WI38 (cell line): ENCODE measurements at regions not wholly inside any gene's neighbourhood (a gene's known extent, or its start where the extent isn't known, plus 50 kb on each side); places are given as distances from the start of the nearest gene placed in this dataset.

Experiments
- H3K4me3 ChIP-seq: 2 replicates; pipeline ENCODE4 v1.5.1; 2011; ENCODE audit warnings: low read depth, mild to moderate bottlenecking, control low read depth, low read length
- CTCF ChIP-seq: IDR thresholded peaks from 2 replicates; pipeline ENCODE4 v1.5.1; 2012; ENCODE audit warnings: low read depth, mild to moderate bottlenecking, control low read depth, low read length

GRCh38 chr13:106651442-106651841 lies 83.5 kb upstream of the ARGLU1 start:
- H3K4me3 ChIP-seq: no peak overlapping the region
- TF ChIP-seq CTCF: no peak

- no peak for TF ChIP-seq CTCF
- no peak overlapping the region for H3K4me3 ChIP-seq
These were observed 82.8 kb upstream of the ARGLU1 start for GRCh38 chr13:106650690-106651205.

- no peak overlapping the region for H3K4me3 ChIP-seq
- TF ChIP-seq CTCF: no peak
These were observed 81.6 kb upstream of the ARGLU1 start for GRCh38 chr13:106649495-106649894.

GRCh38 chr13:106640515-106640914 lies 72.6 kb upstream of the ARGLU1 start:
- no peak for TF ChIP-seq CTCF

GRCh38 chr13:106637519-106637918 lies 69.6 kb upstream of the ARGLU1 start:
- no peak overlapping the region for H3K4me3 ChIP-seq
- TF ChIP-seq CTCF: no peak

More at GRCh38 chr13:106640515-106640914, 72.6 kb upstream of the ARGLU1 start:
- H3K4me3 ChIP-seq: no peak overlapping the region

GRCh38 chr13:106636492-106636891 lies 68.6 kb upstream of the ARGLU1 start:
- TF ChIP-seq CTCF: no peak
- H3K4me3 ChIP-seq: no peak overlapping the region

- no peak for TF ChIP-seq CTCF
These were observed 67.7 kb upstream of the ARGLU1 start for GRCh38 chr13:106635616-106636015.

More at GRCh38 chr13:106635616-106636015, 67.7 kb upstream of the ARGLU1 start:
- H3K4me3 ChIP-seq: no peak overlapping the region
